Heart left ventricle (tissue), 16 donors: ENCODE measurements at regions not wholly inside any gene's neighbourhood (a gene's known extent, or its start where the extent isn't known, plus 50 kb on each side); places are given as distances from the start of the nearest gene placed in this dataset.

Experiments used
- ATAC-seq, 4 donors: fragments of 200-7000 bp; cut with Tn5 transposase; one replicate each; pipeline ENCODE4 v1.9.1; 2020 to 2022; ENCODE audit warnings: moderate library complexity in 4 of 4, mild to moderate bottlenecking in 3 of 4, moderate number of reproducible peaks in 1 of 4
- DNase-seq, 5 donors: peaks; one replicate each; pipeline ENCODE4 v3.0.0-alpha.2; 2020
- H3K27ac ChIP-seq, 12 donors: fragments of 200-600 bp; sonication (generic) in 4 of 12; one replicate each; pipeline versions ENCODE4 v1.5.0 to v1.8.0; 2016 to 2022; ENCODE audit warnings: mild to moderate bottlenecking in 2 of 12
- H3K27me3 ChIP-seq, 9 donors: fragments of 200-600 bp; sonication (generic) in 2 of 9; one replicate each; pipeline versions ENCODE4 v1.5.1 to v1.8.0; 2016 to 2022; ENCODE audit warnings: mild to moderate bottlenecking in 3 of 9
- H3K36me3 ChIP-seq, 9 donors: fragments of 200-600 bp; sonication (generic) in 2 of 9; one replicate each; pipeline versions ENCODE4 v1.5.0 to v1.8.0; 2018 to 2022; ENCODE audit warnings: mild to moderate bottlenecking in 2 of 9
- H3K4me1 ChIP-seq, 12 donors: fragments of 200-600 bp; sonication (generic) in 4 of 12; one replicate each; pipeline versions ENCODE4 v1.5.0 to v1.8.0; 2016 to 2022; ENCODE audit warnings: mild to moderate bottlenecking in 3 of 12
- H3K4me3 ChIP-seq, 12 donors: fragments of 200-600 bp; sonication (generic) in 4 of 12; one replicate each; pipeline versions ENCODE4 v1.5.0 to v1.8.0; 2017 to 2022; ENCODE audit warnings: mild to moderate bottlenecking in 9 of 12, moderate library complexity in 4 of 12
- H3K9me3 ChIP-seq, 12 donors: fragments of 200-600 bp; sonication (generic) in 4 of 12; one replicate each; pipeline versions ENCODE4 v1.5.0 to v1.8.0; 2016 to 2022; ENCODE audit warnings: mild to moderate bottlenecking in 1 of 12
- CTCF ChIP-seq, 12 donors: fragments of 200-600 bp; sonication (generic) in 4 of 12; IDR thresholded peaks; one replicate each; pipeline versions ENCODE4 v1.5.0 to v1.8.0; 2018 to 2022; ENCODE audit warnings: antibody characterized with exemption in 12 of 12, mild to moderate bottlenecking in 5 of 12
- POLR2A ChIP-seq, 2 donors: fragments of 450-650 bp; IDR thresholded peaks; one replicate each; pipeline ENCODE4 v1.6.1; 2017; ENCODE audit warnings: antibody characterized with exemption in 2 of 2, mild to moderate bottlenecking in 2 of 2, moderate library complexity in 2 of 2
- WGBS, 4 donors: extraction: QIAGEN DNeasy Blood & Tissue Kit in 2 of 4; methylation state at CpG; one replicate each; pipeline versions ENCODE4 v1.1.5 to v1.1.7; 2013 to 2018; 5-methylcytosine and 5-hydroxymethylcytosine counted together
- intact Hi-C, 10 donors: fragments of 100-400 bp; cut with DNase I; formaldehyde crosslinking; loops; one replicate each; pipeline versions ENCODE4 v1.11.1 to v1.14.2; 2022
- donor health status: ischemic (EF 13 %, LVEDD 7.1; RV severe dilation, severe dysfunction).
- donor health status: healthy with polysubstance abuse.
- donor health status: DM: no; HTN: yes; CAD: no.
- donor health status: DM: no; HTN: no; CAD: no.
- donor health status: ischemic (EF 25% LVEDD 6.9; RV normal size, moderate dysfunction).
- donor health status: ischemic (EF 25% LVEDD 5.7; RV mildly dilated, moderate dysfunction).
- donor health status: healthy.
- donor health status: DM: yes; HTN: yes; CAD: no.
- donor health status: ischemic (EF 35%, LVEDD 5.7; RV mildly dilated, moderate dysfunction).
- donor health status: nonischemic (EF 11% LVEDD 7.7; RV severe dilation, severe dysfunction).
- donor health status: DM: yes; HTN: yes; CAD: no.
- donor health status: PGD.
- donor health status: ischemic (EF 29% LVEDD 5.4; RV normal size, mild dysfunction).
- donor health status: nonischemic (EF 23%, LVEDD 6.1; RV moderate dilation, normal function).

GRCh38 chr15:47496343-47497185 lies 220.7 kb upstream of the SEMA6D start:
- Histone ChIP-seq H3K27ac (no peak overlapping the region), H3K4me3 (no peak overlapping the region), H3K4me1 (no peaks in the 10 kb centered on the region), H3K36me3 (no peaks in the 10 kb centered on the region), H3K9me3 (no peaks in the 10 kb centered on the region), H3K27me3 (peaks cover 0 to 2% (median 0%) of the 10 kb centered on the region in 9 donors)
- TF ChIP-seq CTCF (IDR thresholded peaks at IDR 0.05) (no peak), POLR2A (IDR thresholded peaks at IDR 0.05) (no peak)
- DNase-seq (no peak), ATAC-seq (no peak)
- 94 to 96% (median 96%) methylated on average over 5 of the region's 5 CpGs for WGBS, 4 donors
- intact Hi-C loops, result loop anchor here in 1 of 10 donors (5.0 kb wide), 1 partner anchor 491 kb away; no protein-coding TSS in a partner anchor

GRCh38 chr15:47500842-47501241 lies 216.5 kb upstream of the SEMA6D start:
- ATAC-seq, result no peak
- intact Hi-C loops, result loop anchor here in 8 of 10 donors (1.0 to 10.0 kb wide), 7 partner anchors 204 to 487 kb away; partner anchors contain the start of gene SEMA6D (in 4 of the 8)
- Histone ChIP-seq H3K4me1 (peaks cover 0 to 18% (median 4%) of the 10 kb centered on the region in 12 donors), H3K36me3 (no peaks in the 10 kb centered on the region), H3K4me3 (no peak overlapping the region), H3K9me3 (no peaks in the 10 kb centered on the region), H3K27me3 (peaks cover 0 to 2% (median 0%) of the 10 kb centered on the region in 9 donors), H3K27ac (no peak overlapping the region)
- no peak for DNase-seq
- WGBS, 4 donors, result 60 to 67% (median 62%) methylated on average over 2 of the region's 2 CpGs
- TF ChIP-seq CTCF (IDR thresholded peaks at IDR 0.05), result peak in 7 of 12 donors; percentile 19 to 45 (median 33)
- no peak for TF ChIP-seq POLR2A (IDR thresholded peaks at IDR 0.05)

GRCh38 chr15:47502041-47502440 lies 215.3 kb upstream of the SEMA6D start:
- peaks cover 0 to 2% (median 0%) of the 10 kb centered on the region in 9 donors for H3K27me3 ChIP-seq
- WGBS, 4 donors, result 80 to 92% (median 90%) methylated on average over 6 of the region's 6 CpGs
- no peak overlapping the region for H3K27ac ChIP-seq
- DNase-seq (no peak), ATAC-seq (no peak)
- TF ChIP-seq POLR2A (IDR thresholded peaks at IDR 0.05) (no peak), CTCF (IDR thresholded peaks at IDR 0.05) (no peak)
- H3K9me3 ChIP-seq, result no peaks in the 10 kb centered on the region
- intact Hi-C loops, result loop anchor here in 7 of 10 donors (5.0 to 10.0 kb wide), 5 partner anchors 203 to 485 kb away; partner anchors contain the start of gene SEMA6D (in 4 of the 7)
- H3K36me3 ChIP-seq, result no peaks in the 10 kb centered on the region
- no peak overlapping the region for H3K4me3 ChIP-seq
- peaks cover 0 to 30% (median 12%) of the 10 kb centered on the region in 12 donors for H3K4me1 ChIP-seq

GRCh38 chr15:47503876-47504275 lies 213.4 kb upstream of the SEMA6D start:
- no peak for TF ChIP-seq CTCF (IDR thresholded peaks at IDR 0.05)
- Histone ChIP-seq H3K4me1 (peaks cover 0 to 42% (median 13%) of the 10 kb centered on the region in 12 donors), H3K27me3 (peaks cover 0 to 5% (median 0%) of the 10 kb centered on the region in 9 donors), H3K9me3 (no peaks in the 10 kb centered on the region), H3K4me3 (no peak overlapping the region), H3K36me3 (no peaks in the 10 kb centered on the region), H3K27ac (no peak overlapping the region)
- 86 to 90% (median 90%) methylated on average over 2 of the region's 2 CpGs for WGBS, 4 donors
- no peak for ATAC-seq
- no peak for DNase-seq
- intact Hi-C loops, result loop anchor here in 7 of 10 donors (5.0 to 10.0 kb wide), 5 partner anchors 201 to 483 kb away; partner anchors contain the start of gene SEMA6D (in 4 of the 7)
